Ishikawa (cell line): ENCODE measurements at regions not wholly inside any gene's neighbourhood (a gene's known extent, or its start where the extent isn't known, plus 50 kb on each side); places are given as distances from the start of the nearest gene placed in this dataset.

Experiments
- CEBPB ChIP-seq: IDR thresholded peaks from 2 replicates; pipeline ENCODE4 v1.6.1; 2012
- CREB1 ChIP-seq: IDR thresholded peaks from 2 replicates; pipeline ENCODE4 v1.6.1; 2012; ENCODE audit warnings: low read depth
- EGR1 ChIP-seq: IDR thresholded peaks from 2 replicates; pipeline ENCODE4 v1.6.1; 2012
- EP300 ChIP-seq: IDR thresholded peaks from 2 replicates; pipeline ENCODE4 v1.6.1; 2012; ENCODE audit warnings: borderline replicate concordance
- FOXM1 ChIP-seq: IDR thresholded peaks from 2 replicates; pipeline ENCODE4 v1.6.1; 2012; ENCODE audit warnings: low read depth, borderline replicate concordance
- NFIC ChIP-seq: IDR thresholded peaks from 2 replicates; pipeline ENCODE4 v1.6.1; 2012
- RAD21 ChIP-seq: IDR thresholded peaks from 2 replicates; pipeline ENCODE4 v1.6.1; 2012; ENCODE audit warnings: low read depth
- TAF1 ChIP-seq: IDR thresholded peaks from 2 replicates; pipeline ENCODE4 v1.6.1; 2012; ENCODE audit warnings: low read depth, mild to moderate bottlenecking
- TCF12 ChIP-seq: IDR thresholded peaks from 2 replicates; pipeline ENCODE4 v1.6.1; 2012; ENCODE audit warnings: low read depth
- TEAD4 ChIP-seq: IDR thresholded peaks from 2 replicates; pipeline ENCODE4 v1.6.1; 2012
- YY1 ChIP-seq: IDR thresholded peaks from 2 replicates; pipeline ENCODE4 v1.6.1; 2012; ENCODE audit warnings: low read depth
- ZBTB7A ChIP-seq: IDR thresholded peaks from 2 replicates; pipeline ENCODE4 v1.6.1; 2012; ENCODE audit warnings: low read depth
- TF ChIP-seq, protein P1 (sequence below): IDR thresholded peaks from 2 replicates; pipeline ENCODE4 v1.6.1; 2012
- TF ChIP-seq, protein P2 (sequence below): IDR thresholded peaks from 2 replicates; pipeline ENCODE4 v1.6.1; 2012
- TF ChIP-seq, protein P3 (sequence below): IDR thresholded peaks from 2 replicates; pipeline ENCODE4 v1.6.1; 2012; ENCODE audit warnings: low read depth, mild to moderate bottlenecking

DNA sequence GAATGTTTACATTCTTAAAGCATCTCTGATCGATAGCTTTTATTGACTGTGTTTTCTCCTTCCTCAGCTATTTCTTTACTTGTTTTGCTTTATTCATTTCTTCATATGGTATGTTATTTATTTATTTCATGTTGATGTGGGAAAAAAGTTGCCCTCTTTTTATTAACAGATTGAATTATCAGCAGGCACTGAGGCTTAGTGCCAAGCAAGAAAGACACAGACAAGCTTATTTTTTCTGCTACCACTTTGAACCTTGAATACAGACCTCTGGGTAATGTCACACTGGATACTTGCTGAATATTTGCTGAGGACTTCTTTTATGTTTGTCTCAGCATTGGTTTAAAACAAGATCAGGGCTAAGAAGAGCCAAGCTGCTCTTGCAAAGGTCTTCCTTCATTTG is 162.0 kb upstream of the CNTN6 start:
- TF ChIP-seq CREB1 (no peak), TCF12 (no peak), FOXM1 (no peak)
- TF ChIP-seq, protein P1, sequence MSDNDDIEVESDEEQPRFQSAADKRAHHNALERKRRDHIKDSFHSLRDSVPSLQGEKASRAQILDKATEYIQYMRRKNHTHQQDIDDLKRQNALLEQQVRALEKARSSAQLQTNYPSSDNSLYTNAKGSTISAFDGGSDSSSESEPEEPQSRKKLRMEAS = no peak

DNA sequence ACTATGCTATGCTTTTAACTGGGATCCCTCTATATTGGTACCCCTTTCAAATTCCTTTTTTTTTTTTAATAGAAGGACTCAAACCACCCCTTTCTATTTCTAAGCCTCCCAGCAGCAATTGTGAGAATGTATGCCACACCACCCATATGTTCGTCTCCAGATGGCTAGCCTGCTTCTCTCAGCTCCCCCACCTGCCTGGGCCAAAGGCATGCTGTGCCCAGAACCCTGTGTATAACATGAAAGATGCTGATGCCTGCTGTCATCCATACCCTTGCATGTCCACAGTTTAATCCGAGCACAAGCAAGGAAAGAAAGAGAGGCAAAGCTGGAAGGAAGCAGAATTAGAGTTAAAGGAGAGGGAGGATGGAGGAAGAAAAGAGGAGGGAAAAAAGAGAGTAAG is 159.5 kb upstream of the CNTN6 start:
- TF ChIP-seq, protein P2, sequence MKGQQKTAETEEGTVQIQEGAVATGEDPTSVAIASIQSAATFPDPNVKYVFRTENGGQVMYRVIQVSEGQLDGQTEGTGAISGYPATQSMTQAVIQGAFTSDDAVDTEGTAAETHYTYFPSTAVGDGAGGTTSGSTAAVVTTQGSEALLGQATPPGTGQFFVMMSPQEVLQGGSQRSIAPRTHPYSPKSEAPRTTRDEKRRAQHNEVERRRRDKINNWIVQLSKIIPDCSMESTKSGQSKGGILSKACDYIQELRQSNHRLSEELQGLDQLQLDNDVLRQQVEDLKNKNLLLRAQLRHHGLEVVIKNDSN = no peak
- TF ChIP-seq EP300 = no peak
- no peak for TF ChIP-seq TAF1
- no peak for TF ChIP-seq YY1

DNA sequence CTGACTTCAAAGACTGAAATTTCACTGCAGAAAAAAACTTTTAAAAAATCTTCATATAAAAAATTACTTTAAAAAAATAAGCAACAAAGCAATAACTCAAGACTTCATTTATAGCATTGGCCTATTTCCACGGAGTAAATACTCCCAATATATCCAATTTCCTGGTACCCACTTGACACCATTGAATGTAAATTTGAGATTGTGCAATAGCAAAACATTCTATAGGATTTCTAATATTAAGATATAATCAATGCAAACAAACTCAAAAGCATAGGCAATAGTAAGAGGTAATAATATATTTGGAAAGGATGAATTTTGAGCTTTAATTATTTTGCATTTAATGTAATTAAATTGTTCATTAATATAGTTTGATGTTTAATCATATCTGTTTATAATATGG is 148.0 kb upstream of the CNTN6 start:
- TF ChIP-seq, protein P3, sequence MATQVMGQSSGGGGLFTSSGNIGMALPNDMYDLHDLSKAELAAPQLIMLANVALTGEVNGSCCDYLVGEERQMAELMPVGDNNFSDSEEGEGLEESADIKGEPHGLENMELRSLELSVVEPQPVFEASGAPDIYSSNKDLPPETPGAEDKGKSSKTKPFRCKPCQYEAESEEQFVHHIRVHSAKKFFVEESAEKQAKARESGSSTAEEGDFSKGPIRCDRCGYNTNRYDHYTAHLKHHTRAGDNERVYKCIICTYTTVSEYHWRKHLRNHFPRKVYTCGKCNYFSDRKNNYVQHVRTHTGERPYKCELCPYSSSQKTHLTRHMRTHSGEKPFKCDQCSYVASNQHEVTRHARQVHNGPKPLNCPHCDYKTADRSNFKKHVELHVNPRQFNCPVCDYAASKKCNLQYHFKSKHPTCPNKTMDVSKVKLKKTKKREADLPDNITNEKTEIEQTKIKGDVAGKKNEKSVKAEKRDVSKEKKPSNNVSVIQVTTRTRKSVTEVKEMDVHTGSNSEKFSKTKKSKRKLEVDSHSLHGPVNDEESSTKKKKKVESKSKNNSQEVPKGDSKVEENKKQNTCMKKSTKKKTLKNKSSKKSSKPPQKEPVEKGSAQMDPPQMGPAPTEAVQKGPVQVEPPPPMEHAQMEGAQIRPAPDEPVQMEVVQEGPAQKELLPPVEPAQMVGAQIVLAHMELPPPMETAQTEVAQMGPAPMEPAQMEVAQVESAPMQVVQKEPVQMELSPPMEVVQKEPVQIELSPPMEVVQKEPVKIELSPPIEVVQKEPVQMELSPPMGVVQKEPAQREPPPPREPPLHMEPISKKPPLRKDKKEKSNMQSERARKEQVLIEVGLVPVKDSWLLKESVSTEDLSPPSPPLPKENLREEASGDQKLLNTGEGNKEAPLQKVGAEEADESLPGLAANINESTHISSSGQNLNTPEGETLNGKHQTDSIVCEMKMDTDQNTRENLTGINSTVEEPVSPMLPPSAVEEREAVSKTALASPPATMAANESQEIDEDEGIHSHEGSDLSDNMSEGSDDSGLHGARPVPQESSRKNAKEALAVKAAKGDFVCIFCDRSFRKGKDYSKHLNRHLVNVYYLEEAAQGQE = no peak
- TF ChIP-seq CEBPB (no peak), EP300 (no peak), RAD21 (no peak), CREB1 (no peak), NFIC (no peak), FOXM1 (no peak), ZBTB7A (no peak), TCF12 (no peak), TAF1 (no peak), TEAD4 (no peak), EGR1 (no peak), YY1 (no peak)
- TF ChIP-seq, protein P1 = no peak
- TF ChIP-seq, protein P2 = no peak

DNA sequence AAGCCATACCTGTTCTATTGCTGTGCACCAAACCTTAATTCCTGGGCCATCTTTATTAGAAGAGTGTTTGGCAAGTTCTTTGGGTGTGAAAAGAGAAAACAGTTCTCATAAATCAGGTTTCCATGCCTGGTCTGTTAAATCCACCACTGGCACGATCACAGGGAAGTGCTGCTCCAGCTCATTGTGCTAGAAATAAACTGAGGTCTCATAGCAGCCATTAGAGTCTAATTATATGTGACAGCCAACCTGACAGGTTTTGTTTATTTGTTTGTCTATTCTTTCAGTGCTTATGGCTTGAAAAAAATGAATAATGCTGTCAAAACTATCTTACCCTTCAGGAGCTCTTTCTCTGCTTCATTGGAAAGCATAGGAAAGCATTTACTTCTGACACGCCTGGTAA is 147.1 kb upstream of the CNTN6 start:
- TF ChIP-seq, protein P1 = no peak
- TF ChIP-seq NFIC = no peak
- TF ChIP-seq RAD21 = no peak
- no peak for TF ChIP-seq YY1
- TF ChIP-seq CEBPB = no peak
- TF ChIP-seq EP300 = no peak
- TF ChIP-seq, protein P3 = no peak
- TF ChIP-seq TCF12 = no peak
- no peak for TF ChIP-seq CREB1
- TF ChIP-seq TEAD4 = no peak
- TF ChIP-seq TAF1 = no peak
- TF ChIP-seq, protein P2 = no peak
- no peak for TF ChIP-seq EGR1
- no peak for TF ChIP-seq ZBTB7A

DNA sequence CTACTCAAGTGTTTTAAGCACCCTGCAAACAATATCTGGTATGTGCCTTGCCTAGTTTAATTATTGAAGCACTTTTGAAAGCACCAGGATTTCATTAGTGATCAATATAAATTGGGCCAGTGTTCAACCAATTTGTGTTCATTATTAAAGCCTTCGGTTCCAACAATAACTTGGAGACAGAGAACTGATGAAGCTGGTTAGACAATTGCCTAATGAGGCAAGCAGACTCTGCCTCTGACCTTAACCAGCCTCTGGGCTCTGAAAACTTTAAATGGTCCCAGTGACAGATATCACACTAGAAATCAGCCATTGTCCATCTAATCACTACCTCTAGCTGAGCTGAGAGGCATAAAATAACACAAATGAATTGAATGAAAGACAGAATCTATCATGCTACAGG is 139.9 kb upstream of the CNTN6 start:
- no peak for TF ChIP-seq TEAD4
- no peak for TF ChIP-seq FOXM1
- TF ChIP-seq EP300 = no peak
- TF ChIP-seq EGR1 = no peak
- no peak for TF ChIP-seq ZBTB7A
- TF ChIP-seq, protein P3 = no peak
- TF ChIP-seq TCF12 = no peak
- TF ChIP-seq, protein P2 = no peak
- TF ChIP-seq TAF1 = no peak
